ENCODE measurements at regions not wholly inside any gene's neighbourhood (a gene's known extent, or its start where the extent isn't known, plus 50 kb on each side); places are given as distances from the start of the nearest gene placed in this dataset.

DNA sequence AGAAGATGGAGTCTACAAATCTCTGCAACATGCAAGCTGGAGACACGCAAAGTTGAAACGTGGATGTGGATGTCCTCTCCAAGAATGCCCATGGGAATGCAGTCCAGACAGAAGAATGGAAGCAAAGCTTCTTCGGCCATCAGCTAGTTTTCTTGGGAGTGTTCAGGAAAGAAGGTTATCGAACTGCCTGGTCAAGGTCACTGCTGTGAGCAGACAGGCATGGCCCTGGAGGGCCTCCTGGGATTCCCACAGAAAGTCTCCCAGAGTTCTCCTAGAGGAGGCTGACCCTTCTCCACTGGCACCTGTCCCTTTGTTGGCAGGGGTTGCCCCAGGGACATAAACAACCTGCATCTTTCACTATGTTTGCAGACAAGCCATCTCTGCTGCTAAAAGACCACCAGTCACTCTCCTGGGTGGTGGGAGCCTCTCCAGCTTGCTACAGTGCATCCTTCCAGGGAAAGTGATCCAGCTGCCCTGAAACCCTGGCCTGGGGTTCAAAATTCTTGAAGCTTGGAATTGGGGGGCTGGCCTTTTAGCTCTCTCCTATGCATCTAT is 265.8 kb downstream of the SYK start:
- no peak for DNase-seq (ENCODE audit: low read depth)

DNA sequence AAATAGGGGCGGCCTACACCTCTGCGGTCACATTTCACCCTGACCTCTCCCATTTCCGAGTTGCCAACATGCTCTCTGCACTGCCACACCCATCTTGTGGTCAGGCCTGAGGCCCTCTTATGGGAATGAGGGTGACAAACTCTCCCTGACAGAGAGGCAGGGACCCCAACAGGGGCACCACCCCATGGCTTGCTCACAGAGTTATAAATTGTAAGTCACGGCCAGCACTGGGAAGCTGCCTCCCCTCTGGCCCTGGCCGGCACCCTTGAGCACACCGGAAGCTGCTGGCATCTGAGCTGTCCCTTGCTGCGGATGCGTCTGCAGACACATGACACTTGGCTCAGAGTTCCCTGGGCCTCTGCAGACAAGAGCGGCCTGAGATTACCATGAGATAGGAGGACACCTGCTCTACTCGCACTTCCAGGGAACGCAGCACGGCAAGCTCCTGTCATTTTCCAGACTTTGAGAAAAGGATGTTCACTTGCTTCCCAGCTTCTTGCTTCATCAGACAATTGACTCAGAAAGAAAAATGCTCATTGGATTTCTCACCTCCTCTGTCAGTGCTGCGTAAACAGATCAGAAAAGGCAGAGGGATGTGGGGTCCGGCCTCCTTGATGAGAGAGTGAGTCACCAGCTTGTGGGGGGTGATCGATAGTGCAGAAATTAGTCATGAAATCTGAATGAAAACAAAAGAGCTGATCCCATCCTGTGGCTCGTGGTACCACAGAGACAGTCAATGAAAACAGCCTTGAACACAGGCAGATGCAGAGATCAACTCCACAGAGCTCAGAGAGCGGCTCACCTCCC is 269.8 kb downstream of the SYK start:
- DNase-seq (ENCODE audit: low read depth) = peak; percentile 93

DNA sequence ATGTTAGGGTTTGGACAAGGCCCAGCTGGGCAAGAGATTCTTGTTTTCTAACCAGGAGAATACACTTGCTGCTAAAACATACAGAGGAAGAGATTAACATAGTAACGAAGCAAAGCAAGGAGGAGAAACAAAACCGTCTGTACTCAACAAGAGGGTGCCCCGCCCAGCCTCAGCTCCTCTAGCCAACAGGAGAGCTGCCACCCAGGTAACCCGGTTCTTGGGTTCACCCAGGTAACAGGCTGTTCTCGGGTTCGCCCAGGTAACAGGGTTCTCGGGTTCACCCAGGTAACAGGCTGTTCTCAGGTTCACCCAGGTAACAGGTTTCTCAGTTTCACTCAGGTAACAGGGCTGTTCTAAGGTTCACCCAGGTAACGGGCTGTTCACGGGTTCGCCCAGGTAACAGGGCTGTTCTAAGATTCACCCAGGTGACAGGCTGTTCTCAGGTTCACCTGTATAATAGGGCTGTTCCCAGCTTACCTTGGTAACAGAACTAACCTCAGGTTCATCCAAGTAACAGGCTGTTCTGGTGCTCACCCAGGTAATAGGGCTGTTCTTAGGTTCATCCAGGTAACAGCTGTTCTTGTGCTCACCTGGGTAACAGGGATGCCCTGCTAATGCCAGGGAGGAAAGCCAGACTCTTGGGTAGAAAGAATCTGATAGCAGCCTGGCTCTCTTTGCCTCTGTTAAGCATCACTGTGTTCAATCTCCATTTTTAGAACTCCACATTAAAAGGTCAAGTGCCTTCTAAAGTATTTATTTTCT is 271.6 kb downstream of the SYK start:
- DNase-seq (ENCODE audit: low read depth) = no peak

DNA sequence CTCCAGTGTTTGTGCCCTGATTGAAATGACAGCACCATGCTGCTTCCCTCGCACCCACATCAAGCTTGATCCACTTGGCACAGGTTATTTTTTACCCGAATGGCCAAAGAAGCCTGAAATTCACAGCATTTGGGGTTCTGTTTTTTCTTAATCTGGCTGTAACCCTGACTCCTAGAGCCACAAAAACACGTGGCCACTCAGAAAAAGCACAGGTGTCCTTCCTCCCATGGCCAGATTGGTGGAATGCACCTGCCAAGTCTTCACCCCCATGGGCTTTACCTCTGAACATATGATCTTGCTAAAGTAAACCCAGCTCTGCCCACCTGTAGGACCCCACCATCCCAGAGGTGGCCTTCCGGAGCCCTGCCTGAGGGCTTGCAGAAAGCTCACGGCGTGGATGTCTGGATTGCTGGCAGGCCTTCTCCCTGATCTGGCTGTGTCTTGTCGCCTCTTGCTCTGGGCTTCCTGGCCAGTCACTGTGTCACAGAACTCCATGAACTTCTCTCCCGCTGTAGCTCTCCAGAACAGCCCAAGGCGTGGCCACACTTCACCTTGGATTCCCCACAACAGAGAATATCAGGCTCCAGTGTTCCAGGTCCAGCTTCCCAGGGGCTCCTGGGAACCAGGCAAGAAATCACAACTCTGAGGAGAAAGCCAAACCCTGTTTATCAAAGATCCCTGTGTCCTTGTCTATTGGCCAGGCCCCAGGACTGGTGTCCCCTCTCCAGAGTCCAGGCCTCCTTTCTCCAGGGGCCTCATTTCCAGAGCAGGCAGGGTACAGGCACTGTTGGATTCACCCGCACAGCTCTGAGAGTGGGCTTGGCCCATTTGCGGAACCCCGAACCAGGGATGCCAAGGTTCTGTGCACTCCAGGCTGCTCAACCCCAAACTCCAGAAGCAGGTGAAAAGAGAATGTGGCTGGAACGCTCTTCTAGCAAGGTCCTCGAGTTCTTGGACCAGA is 272.5 kb downstream of the SYK start:
- DNase-seq (ENCODE audit: low read depth) = no peak

DNA sequence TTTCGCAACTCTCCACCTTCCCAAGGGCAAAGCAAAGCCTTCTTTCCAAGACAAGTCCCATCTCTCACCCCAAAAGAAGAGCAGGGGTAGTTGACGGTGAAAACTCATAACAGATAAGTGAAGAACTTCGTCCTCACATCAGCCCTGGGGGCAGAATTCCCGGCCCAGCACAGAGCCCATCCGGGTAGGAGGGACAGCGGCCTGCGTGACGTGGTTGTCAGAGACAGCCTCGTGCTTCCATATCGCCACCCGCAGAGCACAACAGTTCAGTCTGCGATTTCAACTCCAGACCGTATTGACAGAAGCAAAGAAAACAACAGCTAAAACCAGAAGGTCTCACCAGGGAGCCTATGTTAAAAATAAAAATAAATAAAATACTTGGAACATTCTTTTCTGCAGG is 273.2 kb downstream of the SYK start:
- DNase-seq (ENCODE audit: low read depth) = no peak

DNA sequence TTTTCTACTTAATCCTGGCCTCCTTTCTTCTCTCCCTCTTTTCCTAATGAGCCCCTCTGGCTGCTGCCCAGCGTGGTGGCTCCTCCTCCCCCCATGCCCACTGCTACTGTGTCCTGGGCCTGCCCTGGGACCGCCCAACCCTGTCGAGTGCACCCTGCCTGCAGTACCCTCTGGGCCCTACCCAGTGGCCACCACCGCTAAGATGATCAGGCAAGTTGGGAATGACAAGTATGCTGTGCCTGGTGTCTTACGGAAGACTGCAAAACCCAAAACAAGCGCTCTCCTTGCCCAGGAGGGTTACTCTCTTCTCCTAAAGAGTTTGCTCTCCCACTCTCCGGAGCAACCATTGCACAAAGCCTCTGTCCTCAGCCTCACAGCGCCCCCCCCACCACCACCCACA is 273.7 kb downstream of the SYK start:
- DNase-seq (ENCODE audit: low read depth) = no peak

DNA sequence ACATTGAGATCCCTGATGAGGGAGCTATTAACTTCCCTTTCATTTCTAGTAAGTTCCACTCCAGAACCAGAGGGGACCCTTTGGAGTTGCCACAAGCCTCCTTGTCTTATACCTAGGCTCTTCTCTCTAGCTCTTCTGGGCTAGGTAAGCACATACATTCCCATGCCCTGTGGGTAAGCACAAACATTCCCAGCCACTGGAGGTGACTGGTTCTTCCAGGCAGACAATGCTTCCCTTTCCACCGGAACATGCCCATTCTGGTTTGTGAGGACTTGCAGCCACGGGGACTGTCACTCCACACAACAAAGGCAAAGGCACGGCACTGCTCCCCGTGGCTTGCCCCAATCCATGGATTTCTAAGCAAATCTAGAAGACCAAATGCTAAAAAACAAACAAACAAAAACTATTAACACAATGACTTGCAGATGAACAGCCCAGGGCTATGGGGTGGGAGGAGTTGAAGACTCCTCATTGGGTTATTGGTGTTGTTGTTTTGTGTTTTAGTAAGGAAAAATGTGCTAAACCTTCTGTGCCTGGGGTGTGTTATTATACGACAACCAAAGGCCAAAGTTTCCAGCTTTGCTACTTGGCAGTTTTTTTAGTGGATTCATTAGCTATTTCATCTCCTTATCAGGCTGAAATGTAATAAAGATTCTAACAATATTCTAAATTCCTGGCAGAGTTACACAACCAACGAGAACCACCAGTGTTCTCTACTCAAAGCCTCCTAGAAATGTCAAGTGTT is 276.2 kb downstream of the SYK start:
- DNase-seq (ENCODE audit: low read depth) = no peak

DNA sequence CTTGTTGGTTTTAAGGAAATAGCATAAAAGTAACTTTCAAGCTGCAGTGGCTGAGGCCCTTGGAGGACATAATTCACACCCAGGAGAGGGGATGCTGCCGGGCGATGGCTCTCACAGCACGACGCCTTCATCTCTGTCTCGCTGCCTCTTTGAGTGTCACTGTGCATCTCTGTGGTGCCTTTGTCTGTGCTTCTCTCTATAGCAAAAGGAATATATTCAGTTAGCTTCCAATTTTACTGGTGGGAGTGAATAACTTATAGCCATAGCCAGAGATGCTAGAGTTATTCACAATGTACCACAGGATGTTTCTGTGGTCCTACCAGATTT is 276.7 kb downstream of the SYK start:
- DNase-seq (ENCODE audit: low read depth) = no peak

DNA sequence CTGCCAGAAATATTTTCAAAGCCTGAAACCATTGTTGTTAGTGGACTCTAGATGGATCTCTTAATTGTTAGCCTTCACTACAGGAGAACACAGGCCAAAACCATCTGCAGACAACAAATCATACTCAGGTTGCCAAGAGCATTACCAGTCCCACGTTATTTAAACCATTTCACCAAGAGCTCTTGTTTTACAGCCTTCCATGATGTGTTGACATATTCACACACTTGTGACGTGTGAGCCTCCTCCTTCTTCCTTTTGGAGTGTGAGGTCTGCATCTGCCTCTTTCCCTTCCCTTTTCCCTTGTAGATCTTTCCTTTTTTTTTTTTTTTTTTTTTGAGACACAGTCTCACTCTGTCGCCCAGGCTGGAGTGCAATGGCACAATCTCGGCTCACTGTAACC is 279.0 kb downstream of the AUH start:
- no peak for DNase-seq (ENCODE audit: low read depth)

DNA sequence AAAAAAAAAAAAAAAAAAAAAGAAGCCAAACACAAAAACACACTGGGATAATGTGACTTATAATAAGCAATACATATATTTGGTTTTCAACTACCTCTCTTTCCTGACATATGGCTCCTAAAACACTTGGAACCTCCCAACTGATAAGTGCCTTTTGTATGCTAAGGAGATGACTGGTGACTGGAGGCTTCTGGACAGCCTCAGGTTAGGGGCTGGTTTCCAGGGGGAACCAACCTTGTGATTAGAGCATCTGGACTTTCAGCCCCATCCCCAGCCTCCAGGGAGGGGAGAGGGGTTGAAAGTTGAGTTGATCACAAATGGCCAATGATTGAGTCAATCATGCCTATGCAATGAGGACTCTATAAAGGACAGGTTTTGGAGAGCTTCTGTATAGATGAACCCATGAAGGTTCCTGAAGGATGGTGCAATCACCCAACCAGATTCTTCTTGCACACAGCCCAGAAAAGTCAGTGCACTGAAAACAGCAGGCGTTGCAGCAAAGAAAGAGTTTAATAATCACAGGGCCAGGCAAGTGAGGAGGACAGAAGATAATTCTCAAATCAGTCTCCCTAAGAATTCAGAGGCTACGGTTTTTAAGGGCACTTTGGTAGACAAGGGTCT is 276.7 kb downstream of the AUH start:
- no peak for DNase-seq (ENCODE audit: low read depth)

DNA sequence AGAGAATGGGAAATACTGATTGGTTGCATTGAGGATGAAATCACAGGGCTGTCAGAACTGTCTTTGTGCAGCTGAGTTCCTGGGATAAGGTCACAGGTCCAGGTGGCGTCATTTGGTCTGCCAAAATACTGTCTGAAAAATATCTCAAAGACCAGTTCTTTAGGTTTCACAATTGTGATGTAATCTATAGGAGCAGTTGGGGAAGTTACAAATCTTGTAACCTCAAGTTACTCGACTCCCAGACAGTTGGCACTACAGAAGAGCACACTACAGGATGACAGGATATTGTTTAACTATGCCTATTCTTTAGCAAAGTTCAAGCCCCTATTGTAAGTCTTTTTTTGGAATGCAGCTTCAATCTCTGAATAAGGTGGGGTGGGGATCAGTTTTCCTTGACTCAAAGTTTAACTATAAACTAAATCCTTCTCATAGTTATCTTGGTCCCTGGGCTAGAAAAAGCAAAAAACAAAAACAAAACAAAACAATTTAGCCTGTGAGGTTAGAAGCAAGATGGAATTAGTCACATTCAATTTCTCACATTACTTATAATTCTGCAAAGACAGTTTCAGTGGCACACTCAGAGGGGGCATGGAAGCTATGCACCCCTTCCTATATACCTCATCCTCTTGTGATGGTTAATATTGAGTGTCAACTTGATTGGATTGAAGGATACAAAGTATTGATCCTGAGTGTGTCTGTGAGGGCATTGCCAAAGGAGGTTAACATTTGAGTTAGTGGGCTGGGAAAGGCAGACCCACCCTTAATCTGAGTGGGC is 276.0 kb downstream of the AUH start:
- no peak for DNase-seq (ENCODE audit: low read depth)

DNA sequence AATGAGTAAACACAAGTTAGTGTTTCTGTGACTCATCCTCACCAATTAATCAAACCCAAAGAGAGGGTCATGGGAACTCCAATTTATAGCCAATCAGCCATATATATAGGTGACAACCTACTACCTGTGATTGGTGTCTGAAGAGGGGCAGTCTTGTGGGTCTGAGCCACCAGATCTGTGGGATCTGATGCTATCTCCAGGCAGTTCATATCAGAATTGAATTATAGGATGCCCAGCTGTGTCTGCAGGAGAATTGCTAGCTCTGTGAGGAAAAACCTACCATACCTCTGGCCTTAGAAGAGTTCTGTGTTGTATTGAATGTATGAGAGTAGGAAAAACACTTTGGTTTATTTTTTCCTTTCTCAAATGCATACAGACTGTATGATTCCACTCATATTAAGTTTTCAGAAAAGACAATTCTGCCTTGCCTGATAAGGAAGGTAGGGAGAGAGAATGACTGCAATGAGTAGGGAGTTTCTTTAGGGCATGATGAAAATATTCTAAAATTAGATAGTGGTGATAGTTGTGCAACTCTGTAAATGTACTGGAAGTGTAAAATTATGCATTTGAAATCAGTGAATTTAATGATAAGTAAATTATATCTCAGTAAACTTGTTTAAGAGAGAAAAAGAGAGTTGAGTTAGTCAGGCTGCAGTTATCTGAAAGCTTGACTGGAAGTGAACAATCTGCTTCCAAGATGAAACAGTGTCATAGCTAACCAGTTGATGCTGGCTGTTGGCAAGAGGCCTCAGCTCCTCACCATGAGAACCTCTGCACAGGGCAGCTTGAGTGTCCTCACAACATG is 274.9 kb downstream of the AUH start:
- no peak for DNase-seq (ENCODE audit: low read depth)

DNA sequence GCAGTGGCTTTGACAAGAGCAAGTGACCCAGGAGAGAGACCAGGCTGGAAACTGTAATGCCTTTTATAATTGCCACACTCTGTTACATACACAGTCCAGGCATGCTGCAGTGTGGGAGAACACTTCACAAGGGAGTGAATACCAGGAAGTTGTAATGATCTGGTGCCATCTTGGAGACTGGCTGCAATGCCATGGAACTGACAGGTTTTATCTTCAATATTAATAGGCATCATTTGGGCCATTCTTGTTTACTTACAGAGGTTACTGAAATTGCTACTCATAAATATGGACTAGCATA is 274.3 kb downstream of the AUH start:
- DNase-seq (ENCODE audit: low read depth) = no peak

DNA sequence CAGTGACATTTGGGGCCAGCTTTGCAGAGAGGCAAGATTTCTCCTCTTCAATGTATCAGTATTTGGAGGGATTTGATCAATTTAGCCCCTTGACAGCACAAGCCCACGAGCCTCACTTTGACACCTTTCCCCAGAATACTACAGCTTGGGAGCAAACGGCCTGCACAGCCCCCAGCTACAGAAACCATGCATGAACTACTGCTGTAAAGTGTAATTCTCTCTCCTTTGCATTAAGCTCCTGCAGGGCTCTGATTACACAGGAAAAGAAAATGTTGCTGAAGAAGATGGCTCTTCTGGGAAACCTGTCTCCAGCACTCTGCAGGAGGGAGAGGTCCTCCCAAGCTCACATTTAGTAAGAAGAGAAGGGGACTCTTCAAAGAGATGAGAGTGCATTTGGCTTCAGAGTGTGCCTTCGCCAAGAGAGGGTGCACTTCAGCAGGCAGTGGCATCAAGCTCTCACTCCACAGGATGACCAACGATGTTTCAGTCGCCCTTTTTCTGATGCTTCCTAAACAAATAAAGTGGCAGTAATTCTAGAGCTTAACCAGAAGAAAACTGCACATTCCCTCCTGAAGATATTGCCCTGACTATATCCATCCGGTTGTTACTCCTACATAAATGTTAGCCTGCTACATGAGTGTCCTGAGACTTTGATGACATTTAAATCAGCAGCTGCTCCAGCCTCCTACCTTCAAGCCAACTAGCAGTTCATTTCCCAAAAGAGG is 272.2 kb downstream of the AUH start:
- DNase-seq (ENCODE audit: low read depth) = no peak

DNA sequence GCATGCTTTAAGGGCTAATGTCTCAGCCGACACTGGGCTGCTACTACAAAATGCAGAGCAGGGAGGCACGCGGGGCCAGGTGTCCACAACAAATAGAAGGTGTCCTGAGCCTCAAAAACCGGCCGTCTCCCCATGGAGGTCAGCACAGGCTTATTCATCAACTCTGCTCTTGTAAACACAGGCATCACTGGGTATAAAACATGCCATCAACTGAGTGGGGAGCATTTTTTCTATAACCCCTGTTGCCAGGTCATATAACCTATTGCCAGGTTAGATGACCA is 271.6 kb downstream of the AUH start:
- DNase-seq (ENCODE audit: low read depth) = no peak

DNA sequence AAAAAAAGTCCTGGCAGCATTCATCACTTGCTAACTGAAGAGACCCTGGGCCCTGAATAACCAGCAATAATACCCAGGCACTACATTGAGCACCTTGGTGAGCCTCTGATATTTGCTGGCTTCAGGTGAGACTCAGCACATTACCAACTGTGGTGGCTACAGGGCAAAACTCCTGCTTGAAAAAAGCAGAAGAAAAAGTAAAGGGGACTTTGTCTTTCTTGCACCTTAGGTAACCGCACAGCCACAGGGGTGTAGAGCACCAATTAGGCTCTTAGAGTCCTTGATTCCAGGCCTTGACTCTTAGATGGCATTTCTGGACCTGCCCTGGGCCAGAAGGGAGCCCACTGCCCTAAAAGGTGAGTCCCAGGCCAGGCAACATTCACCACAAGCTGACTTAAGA is 269.5 kb downstream of the AUH start:
- no peak for DNase-seq (ENCODE audit: low read depth)

DNA sequence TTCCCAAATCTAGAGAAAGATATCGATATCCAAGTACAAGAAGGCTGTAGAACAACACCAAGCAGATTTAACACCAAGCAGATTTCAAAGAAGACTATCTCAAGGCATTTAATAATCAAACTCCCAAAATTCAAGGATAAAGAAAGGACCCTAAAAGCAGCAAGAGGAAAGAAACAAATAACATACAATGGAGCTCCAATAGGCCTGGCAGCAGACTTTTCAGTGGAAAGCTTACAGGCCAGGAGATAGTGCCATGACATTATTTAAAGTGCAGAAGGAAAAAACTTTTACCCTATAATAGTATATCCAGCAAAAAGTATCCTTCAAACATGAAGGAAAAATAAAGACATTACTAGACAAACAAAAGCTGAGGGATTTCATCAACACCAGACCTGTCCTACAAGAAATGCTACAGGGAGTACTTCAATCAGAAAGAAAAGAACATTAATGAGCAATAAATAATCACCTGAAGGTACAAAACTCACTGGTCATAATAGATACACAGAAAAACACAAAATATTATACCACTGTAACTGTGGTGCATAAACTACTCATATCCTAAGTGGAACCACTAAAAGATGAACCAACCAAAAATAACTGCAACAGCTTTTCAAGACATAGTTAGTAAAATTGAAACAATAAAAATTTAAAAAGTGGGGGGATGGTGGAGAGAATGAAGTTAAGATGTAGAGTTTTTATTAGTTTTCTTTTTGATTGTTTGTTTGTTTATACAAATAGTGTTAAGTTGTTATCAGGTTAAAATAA is 267.2 kb downstream of the AUH start:
- DNase-seq (ENCODE audit: low read depth) = no peak

DNA sequence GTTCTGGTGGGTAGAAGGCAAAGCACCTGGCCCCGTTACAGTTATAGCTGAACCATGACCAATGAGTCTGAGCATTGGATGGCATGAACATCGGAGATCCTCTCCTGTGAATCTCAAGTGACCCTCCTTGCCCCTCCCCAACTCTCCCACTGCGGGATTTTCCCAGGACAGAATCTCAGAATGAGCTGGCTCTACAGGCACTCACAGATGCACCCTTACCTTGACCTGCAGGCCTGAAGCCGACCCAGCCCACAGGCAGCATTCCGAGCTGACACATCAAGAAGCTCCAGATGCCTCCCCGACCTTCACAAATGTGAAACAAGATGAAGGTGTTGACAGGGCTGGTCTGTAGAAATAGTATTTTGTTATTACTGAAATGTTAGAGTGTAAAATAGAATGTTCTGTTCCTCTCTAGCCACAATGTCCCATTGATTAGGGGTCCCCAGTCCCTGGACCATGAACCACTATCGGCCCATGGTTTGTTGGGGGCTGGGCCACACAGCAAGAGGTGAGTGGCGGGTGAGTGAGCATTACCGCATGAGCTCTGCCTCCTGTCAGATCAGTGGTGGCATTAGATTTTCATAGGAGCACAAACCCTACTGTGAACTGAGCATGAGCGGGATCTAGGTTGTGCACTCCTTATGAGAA is 263.4 kb downstream of the AUH start:
- DNase-seq (ENCODE audit: low read depth) = no peak

All from HS-5 (cell line).